Trophoblast cell (in vitro differentiated cells and primary cell): ENCODE measurements at regions not wholly inside any gene's neighbourhood (a gene's known extent, or its start where the extent isn't known, plus 50 kb on each side); places are given as distances from the start of the nearest gene placed in this dataset.

ENCODE experiments used
- DNase-seq, 2 donors: peaks; one replicate each; pipeline ENCODE4 v3.0.0-alpha.2; 2016
- H2AFZ ChIP-seq: 2 replicates; pipeline ENCODE4 v1.6.1; 2013; ENCODE audit warnings: low read length, moderate library complexity, mild to moderate bottlenecking; ENCODE audit not compliant: insufficient read depth, poor library complexity
- H2AK5ac ChIP-seq: 2 replicates; pipeline ENCODE4 v1.6.1; 2013; ENCODE audit warnings: mild to moderate bottlenecking, low read length
- H2BK120ac ChIP-seq: 2 replicates; pipeline ENCODE4 v1.6.1; 2013; ENCODE audit warnings: low read length, mild to moderate bottlenecking, moderate library complexity; ENCODE audit not compliant: insufficient read depth, poor library complexity
- H2BK12ac ChIP-seq: 2 replicates; pipeline ENCODE4 v1.6.1; 2013; ENCODE audit warnings: mild to moderate bottlenecking, low read length, moderate library complexity
- H2BK5ac ChIP-seq: 2 replicates; pipeline ENCODE4 v1.6.1; 2013; ENCODE audit warnings: low read length, low read depth, moderate library complexity, mild to moderate bottlenecking; ENCODE audit not compliant: poor library complexity
- H3K14ac ChIP-seq: 2 replicates; pipeline ENCODE4 v1.6.1; 2013; ENCODE audit warnings: mild to moderate bottlenecking, low read length
- H3K18ac ChIP-seq: 2 replicates; pipeline ENCODE4 v1.6.1; 2013; ENCODE audit warnings: mild to moderate bottlenecking, low read length
- H3K23ac ChIP-seq: 2 replicates; pipeline ENCODE4 v1.6.1; 2013; ENCODE audit warnings: low read length
- H3K27ac ChIP-seq: 2 replicates; pipeline ENCODE4 v1.5.1; 2013; ENCODE audit warnings: low read depth, mild to moderate bottlenecking, inconsistent platforms, low read length, moderate library complexity
- H3K27me3 ChIP-seq: 2 replicates; pipeline ENCODE4 v1.6.1; 2013; ENCODE audit warnings: inconsistent platforms, mild to moderate bottlenecking, low read length, moderate library complexity; ENCODE audit not compliant: insufficient read depth
- H3K36me3 ChIP-seq, 2 experiments: 1 replicate in 1 of 2; 2 replicates in 1 of 2; pipeline ENCODE4 v1.6.1; 2013; ENCODE audit warnings: low read length in 2 of 2, mild to moderate bottlenecking in 2 of 2, moderate library complexity in 1 of 2; ENCODE audit not compliant: insufficient read depth in 2 of 2, control insufficient read depth in 1 of 2
- H3K4ac ChIP-seq: 2 replicates; pipeline ENCODE4 v1.6.1; 2013; ENCODE audit warnings: low read depth, mild to moderate bottlenecking, low read length, moderate library complexity
- H3K4me1 ChIP-seq, 2 experiments: 1 replicate in 1 of 2; 2 replicates in 1 of 2; pipeline ENCODE4 v1.6.1; 2013; ENCODE audit warnings: low read length in 2 of 2, mild to moderate bottlenecking in 2 of 2, moderate library complexity in 1 of 2; ENCODE audit not compliant: insufficient read depth in 2 of 2, control insufficient read depth in 1 of 2
- H3K4me2 ChIP-seq: 2 replicates; pipeline ENCODE4 v1.6.1; 2013; ENCODE audit warnings: inconsistent platforms, mild to moderate bottlenecking, low read length, moderate library complexity
- H3K4me3 ChIP-seq: 2 replicates; pipeline ENCODE4 v1.5.1; 2013; ENCODE audit warnings: mild to moderate bottlenecking, low read depth, low read length, inconsistent platforms
- H3K79me1 ChIP-seq: one replicate; pipeline ENCODE4 v1.6.1; 2013; ENCODE audit warnings: low read length
- H3K79me2 ChIP-seq: 2 replicates; pipeline ENCODE4 v1.6.1; 2013; ENCODE audit warnings: low read length, mild to moderate bottlenecking; ENCODE audit not compliant: control insufficient read depth, insufficient read depth, poor library complexity
- H3K9ac ChIP-seq: 2 replicates; pipeline ENCODE4 v1.6.1; 2013; ENCODE audit warnings: mild to moderate bottlenecking, low read length
- H3K9me3 ChIP-seq: 2 replicates; pipeline ENCODE4 v1.6.1; 2013; ENCODE audit warnings: low read depth, mild to moderate bottlenecking, control low read depth, inconsistent platforms, low read length; ENCODE audit not compliant: insufficient read depth
- H4K12ac ChIP-seq: 2 replicates; pipeline ENCODE4 v1.6.1; 2013; ENCODE audit warnings: low read depth, mild to moderate bottlenecking, low read length, moderate library complexity
- H4K8ac ChIP-seq: 2 replicates; pipeline ENCODE4 v1.6.1; 2013; ENCODE audit warnings: low read depth, mild to moderate bottlenecking, low read length, moderate library complexity
- H4K91ac ChIP-seq: one replicate; pipeline ENCODE4 v1.6.1; 2013; ENCODE audit warnings: low read depth, mild to moderate bottlenecking, low read length, moderate library complexity
- WGBS: extraction: QIAGEN DNeasy Blood & Tissue Kit; methylation state at CpG from one replicate; pipeline ENCODE4 v1.1.7; 2013; ENCODE audit warnings: missing lambda C conversion rate; ENCODE audit not compliant: insufficient read length, insufficient coverage; ENCODE audit errors: extremely low coverage; 5-methylcytosine and 5-hydroxymethylcytosine counted together

- Histone ChIP-seq H2BK5ac (no peak overlapping the region), H4K91ac (no peak overlapping the region), H2BK120ac (no peak overlapping the region), H3K4me1 (peaks cover 3% of the 10 kb centered on the region in 2 experiments), H3K79me1 (peaks cover 2% of the 10 kb centered on the region), H4K12ac (no peak overlapping the region), H3K27me3 (no peaks in the 10 kb centered on the region), H4K8ac (no peak overlapping the region), H3K36me3 (no peaks in the 10 kb centered on the region), H2AK5ac (no peak overlapping the region), H3K4me3 (no peak overlapping the region), H3K18ac (no peak overlapping the region), H2AFZ (no peak overlapping the region), H2BK12ac (no peak overlapping the region), H3K4ac (no peak overlapping the region), H3K4me2 (no peak overlapping the region), H3K14ac (no peak overlapping the region), H3K9me3 (no peaks in the 10 kb centered on the region), H3K27ac (no peak overlapping the region), H3K9ac (no peak overlapping the region), H3K23ac (no peak overlapping the region), H3K79me2 (no peaks in the 10 kb centered on the region)
- DNase-seq: peak in 1 of 2 donors; percentile 4
- no CpG with 5 or more reads among the region's 3 CpGs for WGBS
Observed at GRCh38 chr18:25457601-25458000, 105.6 kb upstream of the ZNF521 start.

- Histone ChIP-seq H2AFZ (no peak overlapping the region), H3K18ac (no peak overlapping the region)
Observed at GRCh38 chr18:25457126-25457525, 105.2 kb upstream of the ZNF521 start.

GRCh38 chr18:25456334-25457010 lies 104.5 kb upstream of the ZNF521 start:
- no peaks in the 10 kb centered on the region for H3K36me3 ChIP-seq
- H2BK12ac ChIP-seq: no peak overlapping the region
- no peak overlapping the region for H4K8ac ChIP-seq
- H2BK120ac ChIP-seq: no peak overlapping the region
- no peak overlapping the region for H3K9ac ChIP-seq
- H2AK5ac ChIP-seq: no peak overlapping the region
- no peak overlapping the region for H4K91ac ChIP-seq
- WGBS: no CpG with 5 or more reads among the region's 15 CpGs
- H2BK5ac ChIP-seq: no peak overlapping the region
- no peak overlapping the region for H2AFZ ChIP-seq
- H3K4me2 ChIP-seq: no peak overlapping the region
- no peak overlapping the region for H3K27ac ChIP-seq
- DNase-seq: no peak
- H3K27me3 ChIP-seq: no peaks in the 10 kb centered on the region
- H3K4ac ChIP-seq: no peak overlapping the region
- H3K79me1 ChIP-seq: peaks cover 2% of the 10 kb centered on the region
- no peak overlapping the region for H3K14ac ChIP-seq
- no peak overlapping the region for H3K4me3 ChIP-seq
- peaks cover 3% of the 10 kb centered on the region in 2 experiments for H3K4me1 ChIP-seq
- H3K23ac ChIP-seq: no peak overlapping the region
- H4K12ac ChIP-seq: no peak overlapping the region
- H3K18ac ChIP-seq: no peak overlapping the region
- H3K9me3 ChIP-seq: no peaks in the 10 kb centered on the region
- H3K79me2 ChIP-seq: no peaks in the 10 kb centered on the region

More at GRCh38 chr18:25457126-25457525, 105.2 kb upstream of the ZNF521 start:
- Histone ChIP-seq H3K9me3 (no peaks in the 10 kb centered on the region), H3K36me3 (no peaks in the 10 kb centered on the region), H3K27ac (no peak overlapping the region), H3K23ac (no peak overlapping the region), H3K4ac (no peak overlapping the region), H3K79me2 (no peaks in the 10 kb centered on the region), H3K4me1 (peaks cover 3% of the 10 kb centered on the region in 2 experiments), H3K4me3 (no peak overlapping the region), H4K91ac (no peak overlapping the region), H3K14ac (no peak overlapping the region), H2AK5ac (no peak overlapping the region), H2BK5ac (no peak overlapping the region), H4K8ac (peak overlapping the region; percentile 44), H3K4me2 (no peak overlapping the region), H3K27me3 (no peaks in the 10 kb centered on the region), H3K9ac (no peak overlapping the region), H2BK12ac (no peak overlapping the region), H3K79me1 (peaks cover 2% of the 10 kb centered on the region), H4K12ac (no peak overlapping the region), H2BK120ac (peak overlapping the region; percentile 56)
- no CpG with 5 or more reads among the region's 4 CpGs for WGBS
- DNase-seq: no peak

GRCh38 chr18:25455646-25456045 lies 103.7 kb upstream of the ZNF521 start:
- no peak overlapping the region for H2BK12ac ChIP-seq
- H3K14ac ChIP-seq: no peak overlapping the region
- H3K27ac ChIP-seq: no peak overlapping the region
- no peak overlapping the region for H2BK5ac ChIP-seq
- H2AFZ ChIP-seq: no peak overlapping the region
- no CpG with 5 or more reads among the region's 2 CpGs for WGBS
- peaks cover 2% of the 10 kb centered on the region for H3K9me3 ChIP-seq
- no peaks in the 10 kb centered on the region for H3K27me3 ChIP-seq
- H3K79me1 ChIP-seq: peaks cover 2% of the 10 kb centered on the region
- no peak overlapping the region for H3K9ac ChIP-seq
- no peak overlapping the region for H4K12ac ChIP-seq
- H3K36me3 ChIP-seq: no peaks in the 10 kb centered on the region
- DNase-seq: no peak
- no peak overlapping the region for H4K91ac ChIP-seq
- peaks cover 3% of the 10 kb centered on the region in 2 experiments for H3K4me1 ChIP-seq
- no peak overlapping the region for H2AK5ac ChIP-seq
- H4K8ac ChIP-seq: no peak overlapping the region
- H2BK120ac ChIP-seq: no peak overlapping the region
- H3K23ac ChIP-seq: no peak overlapping the region
- no peak overlapping the region for H3K4me3 ChIP-seq
- H3K4me2 ChIP-seq: no peak overlapping the region
- H3K4ac ChIP-seq: no peak overlapping the region
- H3K79me2 ChIP-seq: no peaks in the 10 kb centered on the region
- no peak overlapping the region for H3K18ac ChIP-seq
